Duodenal mucosa (tissue), 2 donors: ENCODE measurements at regions not wholly inside any gene's neighbourhood (a gene's known extent, or its start where the extent isn't known, plus 50 kb on each side); places are given as distances from the start of the nearest gene placed in this dataset.

ENCODE experiments used
- H3K27ac ChIP-seq: one replicate; pipeline ENCODE4 v1.7.0; 2013; ENCODE audit warnings: low read depth, low read length
- H3K27me3 ChIP-seq, 2 donors: one replicate each; pipeline ENCODE4 v1.7.0; 2013; ENCODE audit warnings: low read length in 2 of 2, control low read depth in 1 of 2; ENCODE audit not compliant: insufficient read depth in 2 of 2, control insufficient read depth in 1 of 2
- H3K36me3 ChIP-seq, 2 donors: one replicate each; pipeline ENCODE4 v1.7.0; 2013; ENCODE audit warnings: low read length in 2 of 2, control low read depth in 1 of 2; ENCODE audit not compliant: insufficient read depth in 2 of 2, control insufficient read depth in 1 of 2
- H3K4me1 ChIP-seq, 2 donors: one replicate each; pipeline ENCODE4 v1.7.0; 2013; ENCODE audit warnings: low read length in 2 of 2, control low read depth in 1 of 2; ENCODE audit not compliant: insufficient read depth in 2 of 2, control insufficient read depth in 1 of 2
- H3K4me3 ChIP-seq, 2 donors: one replicate each; pipeline ENCODE4 v1.7.0; 2013; ENCODE audit warnings: low read length in 2 of 2, low read depth in 1 of 2
- H3K9ac ChIP-seq, 2 donors: one replicate each; pipeline ENCODE4 v1.7.0; 2013; ENCODE audit warnings: low read length in 2 of 2, low read depth in 1 of 2
- H3K9me3 ChIP-seq, 2 donors: one replicate each; pipeline ENCODE4 v1.7.0; 2013; ENCODE audit warnings: low read length in 2 of 2, control low read depth in 1 of 2; ENCODE audit not compliant: control insufficient read depth in 1 of 2

DNA sequence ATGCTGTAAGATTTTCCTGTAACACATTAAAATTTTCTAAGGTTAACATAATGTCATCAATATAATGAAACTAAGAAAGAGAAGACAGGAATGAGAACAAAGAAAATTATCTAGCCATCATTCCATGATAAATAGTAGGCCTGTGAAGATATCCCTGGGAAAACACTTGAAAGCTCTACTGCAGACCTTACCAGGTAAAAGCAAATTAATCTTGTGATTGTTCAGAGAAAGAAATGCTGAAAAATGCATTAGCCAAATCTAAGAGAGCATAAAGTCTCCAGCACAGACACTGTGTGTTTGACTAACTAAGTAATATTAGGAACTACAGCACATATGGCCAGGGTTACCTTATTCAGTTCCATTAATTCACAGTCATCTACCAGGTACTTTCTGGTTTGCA is 628.3 kb upstream of the GRAMD2B start:
- Histone ChIP-seq H3K9me3 (no peaks in the 10 kb centered on the region), H3K27ac (no peak overlapping the region), H3K36me3 (no peaks in the 10 kb centered on the region), H3K4me3 (no peak overlapping the region), H3K4me1 (no peaks in the 10 kb centered on the region), H3K9ac (no peak overlapping the region), H3K27me3 (no peaks in the 10 kb centered on the region)

DNA sequence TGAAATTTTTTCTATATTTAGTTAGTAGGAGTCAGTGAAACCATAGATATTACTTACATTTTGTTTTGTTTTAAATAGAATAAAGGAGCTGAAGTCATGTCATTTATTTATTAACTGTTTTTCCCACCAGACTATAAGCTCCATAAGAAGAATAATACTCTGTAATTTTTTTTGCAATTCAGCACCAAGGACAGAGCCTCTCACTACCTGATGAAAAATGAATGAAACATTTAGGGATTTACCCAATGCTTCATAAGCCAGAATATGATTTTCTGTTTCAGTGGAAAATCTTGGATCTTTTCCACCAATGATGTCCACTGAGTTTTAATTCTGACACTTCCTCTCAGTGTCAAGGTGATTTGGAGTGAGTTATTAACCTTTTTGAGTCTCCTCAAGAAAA is 624.9 kb upstream of the GRAMD2B start:
- Histone ChIP-seq H3K4me3 (no peak overlapping the region), H3K9me3 (no peaks in the 10 kb centered on the region), H3K36me3 (no peaks in the 10 kb centered on the region), H3K9ac (no peak overlapping the region), H3K4me1 (no peaks in the 10 kb centered on the region), H3K27me3 (no peaks in the 10 kb centered on the region), H3K27ac (no peak overlapping the region)

DNA sequence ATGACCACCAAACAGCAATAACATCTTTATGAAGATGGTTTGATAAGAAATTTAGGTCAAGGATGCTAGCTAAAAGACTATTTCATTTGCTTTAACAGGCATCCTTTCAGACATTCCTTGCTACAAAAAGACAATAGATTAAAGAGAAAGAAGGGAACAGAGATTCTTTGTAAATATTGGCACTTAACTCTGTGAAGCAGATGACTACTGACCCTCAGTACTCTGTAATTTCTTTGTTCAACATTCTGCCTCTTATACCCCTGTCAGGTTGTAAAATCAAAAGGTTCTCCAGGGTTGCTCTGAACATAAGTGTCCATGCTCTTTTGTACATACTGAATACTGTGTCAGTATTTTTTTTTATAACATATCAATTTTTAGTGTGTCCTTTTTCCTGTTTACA is 610.6 kb upstream of the GRAMD2B start:
- Histone ChIP-seq H3K9me3 (no peaks in the 10 kb centered on the region), H3K9ac (no peak overlapping the region), H3K4me1 (no peaks in the 10 kb centered on the region), H3K27ac (no peak overlapping the region), H3K4me3 (no peak overlapping the region), H3K27me3 (no peaks in the 10 kb centered on the region), H3K36me3 (no peaks in the 10 kb centered on the region)

DNA sequence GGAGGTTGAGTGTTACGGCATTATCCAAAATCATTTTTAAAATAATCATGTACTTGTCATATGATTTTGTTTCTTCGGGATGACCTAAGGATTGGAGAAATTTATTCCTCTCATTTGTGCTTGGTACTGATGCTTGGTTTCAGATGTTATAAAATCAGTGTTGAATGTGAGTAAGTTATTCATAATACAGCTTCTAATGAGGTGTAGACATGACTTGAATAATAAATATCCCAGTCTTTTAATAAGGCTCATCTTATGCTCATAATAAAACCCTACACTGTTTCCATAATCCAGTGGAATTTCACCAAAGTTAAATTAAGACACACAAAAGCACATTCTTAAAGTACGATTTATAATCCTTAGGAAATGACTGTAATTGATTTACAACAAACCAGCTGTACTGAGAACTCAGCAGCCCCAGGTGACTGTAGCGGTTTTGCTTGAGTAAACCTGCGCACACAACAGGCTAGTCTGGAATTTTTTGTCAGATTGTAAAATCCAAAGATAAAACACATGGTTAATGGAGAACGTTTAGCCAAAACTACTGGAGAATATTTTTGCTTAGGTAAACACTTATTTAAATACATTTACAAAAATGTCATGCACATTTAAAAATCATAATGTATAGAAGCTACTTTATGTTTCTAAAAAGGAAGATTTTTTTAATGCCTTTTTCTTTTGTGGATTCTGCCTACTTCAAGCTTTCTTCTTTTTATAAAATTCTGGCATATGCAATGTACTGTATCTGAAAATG is 609.8 kb upstream of the GRAMD2B start:
- no peaks in the 10 kb centered on the region for H3K4me1 ChIP-seq
- H3K27ac ChIP-seq = no peak overlapping the region
- H3K4me3 ChIP-seq = no peak overlapping the region
- H3K9me3 ChIP-seq = no peaks in the 10 kb centered on the region
- H3K36me3 ChIP-seq = no peaks in the 10 kb centered on the region
- no peaks in the 10 kb centered on the region for H3K27me3 ChIP-seq
- no peak overlapping the region for H3K9ac ChIP-seq

DNA sequence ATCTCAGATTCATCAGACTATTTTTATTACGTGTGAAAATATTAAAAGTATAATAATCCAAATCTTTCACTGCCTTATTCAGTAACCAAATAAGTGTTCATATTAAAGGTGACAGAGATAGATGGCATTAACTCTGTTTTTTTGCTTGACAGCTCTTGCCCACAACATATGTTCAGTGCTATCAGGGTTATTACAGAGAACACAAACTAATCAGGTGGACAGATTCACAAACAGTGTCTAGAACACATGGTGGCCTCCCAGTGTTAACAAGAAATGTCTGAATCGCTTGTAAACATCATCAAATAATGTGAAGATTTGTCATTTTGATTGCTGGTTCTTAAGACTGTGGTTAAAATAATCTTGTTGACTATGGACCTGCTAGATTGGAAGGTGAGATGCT is 609.1 kb upstream of the GRAMD2B start:
- H3K36me3 ChIP-seq = no peaks in the 10 kb centered on the region
- H3K9ac ChIP-seq = no peak overlapping the region
- H3K4me3 ChIP-seq = no peak overlapping the region
- H3K27me3 ChIP-seq = no peaks in the 10 kb centered on the region
- H3K9me3 ChIP-seq = no peaks in the 10 kb centered on the region
- H3K4me1 ChIP-seq = no peaks in the 10 kb centered on the region
- no peak overlapping the region for H3K27ac ChIP-seq

DNA sequence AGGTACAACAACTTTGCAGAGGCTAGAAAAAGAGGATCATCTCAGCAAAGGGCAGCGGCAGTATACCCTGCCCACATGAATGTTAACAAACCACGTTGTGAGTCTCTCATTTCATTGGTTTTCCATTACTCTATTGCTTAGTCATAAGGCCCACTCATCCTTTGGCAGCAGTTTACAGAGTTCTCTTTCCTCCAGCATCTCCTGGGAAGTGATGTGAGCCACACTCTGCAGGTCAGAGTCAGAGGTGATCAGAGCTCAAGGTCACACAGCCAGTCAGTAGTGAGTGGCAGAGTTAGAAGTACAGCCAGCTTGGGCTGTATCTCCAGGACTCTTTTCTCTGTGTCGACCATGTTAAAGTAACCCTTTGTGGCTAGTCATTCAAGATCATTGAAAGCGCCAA is 599.6 kb upstream of the GRAMD2B start:
- Histone ChIP-seq H3K27ac (no peak overlapping the region), H3K36me3 (no peaks in the 10 kb centered on the region), H3K4me1 (no peaks in the 10 kb centered on the region), H3K9ac (no peak overlapping the region), H3K4me3 (no peak overlapping the region), H3K27me3 (no peaks in the 10 kb centered on the region), H3K9me3 (no peaks in the 10 kb centered on the region)

DNA sequence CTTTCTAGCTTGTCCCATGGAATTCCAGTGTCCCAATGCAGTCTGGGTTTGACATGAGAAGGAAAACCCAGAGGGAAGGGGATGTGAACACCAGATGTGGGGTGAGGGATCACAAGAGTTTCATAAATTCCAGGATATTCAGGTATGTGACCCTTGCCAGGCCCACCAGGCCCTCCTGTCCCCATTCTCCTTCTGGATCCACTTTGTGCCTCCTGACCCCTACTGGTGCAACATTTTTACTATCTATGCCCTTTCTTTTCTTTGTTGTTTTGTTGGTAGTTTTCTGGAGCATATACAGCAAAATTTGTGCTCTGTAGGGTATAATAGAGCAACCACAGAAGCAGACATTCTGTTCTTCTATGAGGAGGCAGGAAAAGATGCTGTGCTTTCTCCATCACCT is 597.0 kb upstream of the GRAMD2B start:
- Histone ChIP-seq H3K27ac (no peak overlapping the region), H3K4me1 (no peaks in the 10 kb centered on the region)

DNA sequence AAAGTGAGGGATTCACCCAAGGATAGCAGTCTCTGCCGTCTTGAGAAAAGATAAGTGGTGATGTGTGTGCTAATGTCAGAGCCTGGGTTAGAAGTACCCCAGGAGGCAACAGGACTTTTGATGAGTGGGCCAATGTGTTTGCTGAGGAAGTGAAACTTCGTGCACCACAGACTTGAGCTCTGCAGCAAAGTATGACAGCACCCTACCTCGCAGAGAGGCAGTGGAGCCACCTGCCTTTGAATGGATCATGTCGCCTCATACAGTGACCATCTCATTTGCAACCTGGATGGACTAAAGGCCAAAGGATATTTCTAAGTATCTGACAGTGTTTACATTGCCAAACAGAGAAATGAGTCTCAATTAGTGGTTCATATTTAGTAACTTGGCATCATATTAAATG is 593.9 kb upstream of the GRAMD2B start:
- H3K4me3 ChIP-seq = no peak overlapping the region
- H3K9me3 ChIP-seq = no peaks in the 10 kb centered on the region
- H3K27ac ChIP-seq = no peak overlapping the region
- H3K4me1 ChIP-seq = no peaks in the 10 kb centered on the region
- H3K27me3 ChIP-seq = no peaks in the 10 kb centered on the region
- H3K9ac ChIP-seq = no peak overlapping the region
- H3K36me3 ChIP-seq = no peaks in the 10 kb centered on the region

More for the DNA sequence above, 597.0 kb upstream of the GRAMD2B start:
- H3K36me3 ChIP-seq = no peaks in the 10 kb centered on the region
- no peaks in the 10 kb centered on the region for H3K9me3 ChIP-seq
- no peaks in the 10 kb centered on the region for H3K27me3 ChIP-seq
- H3K9ac ChIP-seq = no peak overlapping the region
- no peak overlapping the region for H3K4me3 ChIP-seq

DNA sequence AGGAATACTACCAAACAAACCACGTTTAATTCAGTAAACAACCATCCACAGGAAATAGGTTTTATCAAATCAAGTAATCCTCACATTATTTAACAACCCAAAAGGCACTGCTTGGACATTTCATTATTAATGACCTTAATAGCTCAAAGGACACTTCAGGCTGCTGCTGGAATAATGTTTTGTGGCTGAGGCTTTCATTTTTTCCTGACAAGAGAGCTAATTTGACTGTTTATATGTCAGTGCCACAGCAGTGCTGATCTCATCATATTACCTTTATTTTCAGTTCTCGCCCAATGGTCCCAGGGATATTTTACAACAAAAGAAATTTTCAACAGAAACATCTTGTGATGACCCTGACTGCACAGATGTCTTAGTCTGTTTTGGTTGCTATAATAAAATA is 589.8 kb upstream of the GRAMD2B start:
- Histone ChIP-seq H3K27ac (no peak overlapping the region), H3K4me3 (no peak overlapping the region)

DNA sequence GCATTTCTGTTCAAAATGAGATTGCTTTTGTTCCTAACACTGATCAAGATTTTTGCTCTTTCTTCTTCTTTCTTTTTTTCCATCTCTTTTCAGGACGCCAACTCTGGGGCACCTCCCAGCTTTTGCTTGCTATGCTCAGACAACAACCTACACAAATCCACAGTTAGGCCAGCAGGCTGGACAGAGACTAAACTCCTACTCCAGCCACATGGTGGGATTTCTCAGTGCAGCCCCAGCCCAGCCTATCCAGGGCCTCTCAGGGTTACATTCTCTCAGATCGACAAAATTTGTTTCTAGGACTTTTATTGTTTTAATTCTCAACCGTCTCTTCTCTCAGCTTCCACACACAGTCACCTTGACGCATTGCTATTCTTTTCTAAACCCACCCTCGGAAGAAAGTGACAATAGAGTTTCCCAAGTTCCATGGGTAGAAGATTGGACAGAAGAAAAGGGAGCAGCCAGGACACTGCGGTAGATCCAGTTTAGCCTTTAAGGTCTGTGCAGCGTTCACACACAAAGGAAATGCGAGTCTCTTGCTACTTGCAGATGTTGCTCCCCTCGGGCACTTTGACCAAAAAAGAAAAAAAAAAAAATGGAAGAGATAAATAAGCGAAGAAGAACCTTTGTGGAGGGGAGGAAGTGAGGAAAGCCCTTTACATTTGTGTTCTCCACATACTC is 588.6 kb upstream of the GRAMD2B start:
- Histone ChIP-seq H3K27ac (no peak overlapping the region), H3K36me3 (no peaks in the 10 kb centered on the region), H3K4me3 (no peak overlapping the region), H3K9me3 (no peaks in the 10 kb centered on the region), H3K4me1 (peaks cover 0 to 8% of the 10 kb centered on the region in 2 donors), H3K9ac (no peak overlapping the region), H3K27me3 (no peaks in the 10 kb centered on the region)

More for the DNA sequence above, 589.8 kb upstream of the GRAMD2B start:
- no peaks in the 10 kb centered on the region for H3K36me3 ChIP-seq
- no peak overlapping the region for H3K9ac ChIP-seq
- H3K27me3 ChIP-seq = no peaks in the 10 kb centered on the region
- H3K9me3 ChIP-seq = no peaks in the 10 kb centered on the region
- H3K4me1 ChIP-seq = peaks cover 0 to 8% of the 10 kb centered on the region in 2 donors
